ENCODE measurements at regions not wholly inside any gene's neighbourhood (a gene's known extent, or its start where the extent isn't known, plus 50 kb on each side); places are given as distances from the start of the nearest gene placed in this dataset.

GRCh38 chr1:60488847-60489246 is 415.3 kb upstream of the C1orf87 start:
- Histone ChIP-seq H3K27me3 (ENCODE audit: control insufficient read depth, insufficient read depth, low read length) (no peaks in the 10 kb centered on the region), H3K36me3 (ENCODE audit: control insufficient read depth, insufficient read depth, low read length) (no peaks in the 10 kb centered on the region), H3K4me3 (ENCODE audit: low read depth, low read length) (no peak overlapping the region)
- no peak for DNase-seq (ENCODE audit: low read depth)
- TF ChIP-seq CTCF (IDR thresholded peaks at IDR 0.05; ENCODE audit: insufficient read depth, low read length, poor library complexity, severe bottlenecking): no peak

GRCh38 chr1:60487565-60488345 is 414.2 kb upstream of the C1orf87 start:
- H3K4me3 ChIP-seq (ENCODE audit: low read depth, low read length): no peak overlapping the region
- H3K27me3 ChIP-seq (ENCODE audit: control insufficient read depth, insufficient read depth, low read length): no peaks in the 10 kb centered on the region
- no peak for DNase-seq (ENCODE audit: low read depth)
- no peaks in the 10 kb centered on the region for H3K36me3 ChIP-seq (ENCODE audit: control insufficient read depth, insufficient read depth, low read length)
- no peak for TF ChIP-seq CTCF (IDR thresholded peaks at IDR 0.05; ENCODE audit: insufficient read depth, low read length, poor library complexity, severe bottlenecking)

GRCh38 chr1:60483509-60483908 is 409.9 kb upstream of the C1orf87 start:
- no peak for DNase-seq (ENCODE audit: low read depth)
- Histone ChIP-seq H3K36me3 (ENCODE audit: control insufficient read depth, insufficient read depth, low read length) (no peaks in the 10 kb centered on the region), H3K4me3 (ENCODE audit: low read depth, low read length) (no peak overlapping the region), H3K27me3 (ENCODE audit: control insufficient read depth, insufficient read depth, low read length) (no peaks in the 10 kb centered on the region)
- TF ChIP-seq CTCF (IDR thresholded peaks at IDR 0.05; ENCODE audit: insufficient read depth, low read length, poor library complexity, severe bottlenecking): no peak

- no peak for TF ChIP-seq CTCF (IDR thresholded peaks at IDR 0.05; ENCODE audit: insufficient read depth, low read length, poor library complexity, severe bottlenecking)
- Histone ChIP-seq H3K4me3 (ENCODE audit: low read depth, low read length) (no peak overlapping the region), H3K36me3 (ENCODE audit: control insufficient read depth, insufficient read depth, low read length) (no peaks in the 10 kb centered on the region), H3K27me3 (ENCODE audit: control insufficient read depth, insufficient read depth, low read length) (no peaks in the 10 kb centered on the region)
- no peak for DNase-seq (ENCODE audit: low read depth)
These were observed 396.7 kb upstream of the C1orf87 start for GRCh38 chr1:60470246-60470645.

GRCh38 chr1:60463786-60464185 is 390.2 kb upstream of the C1orf87 start:
- H3K36me3 ChIP-seq (ENCODE audit: control insufficient read depth, insufficient read depth, low read length): no peaks in the 10 kb centered on the region
- no peak overlapping the region for H3K4me3 ChIP-seq (ENCODE audit: low read depth, low read length)
- no peaks in the 10 kb centered on the region for H3K27me3 ChIP-seq (ENCODE audit: control insufficient read depth, insufficient read depth, low read length)
- no peak for DNase-seq (ENCODE audit: low read depth)
- no peak for TF ChIP-seq CTCF (IDR thresholded peaks at IDR 0.05; ENCODE audit: insufficient read depth, low read length, poor library complexity, severe bottlenecking)

GRCh38 chr1:60463146-60463545 is 389.6 kb upstream of the C1orf87 start:
- Histone ChIP-seq H3K36me3 (ENCODE audit: control insufficient read depth, insufficient read depth, low read length) (no peaks in the 10 kb centered on the region), H3K4me3 (ENCODE audit: low read depth, low read length) (no peak overlapping the region), H3K27me3 (ENCODE audit: control insufficient read depth, insufficient read depth, low read length) (no peaks in the 10 kb centered on the region)
- no peak for DNase-seq (ENCODE audit: low read depth)
- TF ChIP-seq CTCF (IDR thresholded peaks at IDR 0.05; ENCODE audit: insufficient read depth, low read length, poor library complexity, severe bottlenecking): no peak

Data from kidney epithelial cell (primary cell).